ENCODE measurements at regions not wholly inside any gene's neighbourhood (a gene's known extent, or its start where the extent isn't known, plus 50 kb on each side); places are given as distances from the start of the nearest gene placed in this dataset.

DNA sequence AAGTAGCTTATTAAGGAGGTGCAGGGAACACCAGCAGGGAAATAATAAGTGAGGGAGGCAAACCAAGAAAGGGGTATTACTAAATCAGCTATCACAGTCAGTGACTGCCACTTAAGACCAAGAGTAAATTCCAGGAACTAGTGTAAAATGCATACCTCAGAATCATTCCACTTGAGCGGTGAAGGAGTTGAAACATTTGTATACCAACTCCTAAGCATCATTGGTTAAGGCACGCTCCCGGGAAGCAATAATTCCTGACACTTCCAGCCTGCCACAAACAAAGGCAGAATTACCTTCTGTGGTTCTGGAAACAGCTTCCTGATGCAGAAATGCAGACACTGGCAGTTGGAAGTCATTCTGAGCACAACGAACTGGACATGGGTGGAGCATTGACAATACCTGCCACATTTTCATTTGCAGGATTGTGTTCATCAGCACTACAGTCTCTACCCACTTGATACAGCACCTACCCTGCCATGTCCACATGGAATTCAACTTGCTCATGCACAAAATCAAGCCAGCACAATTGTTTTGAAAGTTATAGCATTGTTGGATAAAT, 82.1 kb downstream of the PPP1R2C start:
- no peak for TF ChIP-seq EZH2 (IDR thresholded peaks at IDR 0.05; ENCODE audit: low read length)
- TF ChIP-seq CTCF (optimal IDR thresholded peaks at IDR 0.05 in 1 of 3, IDR thresholded peaks at IDR 0.05 in 1 of 3, conservative IDR thresholded peaks at IDR 0.05 in 1 of 3; ENCODE audit: extremely low read depth in 1 of 3, insufficient read depth in 2 of 3, low read length in 3 of 3): no peak
- Histone ChIP-seq H3K9me3 (ENCODE audit: control insufficient read depth, low read depth, low read length) (no peaks in the 10 kb centered on the region), H3K9me1 (ENCODE audit: control insufficient read depth, extremely low read depth, insufficient read depth, low read length) (no peaks in the 10 kb centered on the region), H2AFZ (ENCODE audit: control insufficient read depth, low read length) (no peak overlapping the region), H3K9ac (ENCODE audit: control insufficient read depth, extremely low read depth, insufficient read depth, low read length) (no peak overlapping the region), H3K27me3 (ENCODE audit: control insufficient read depth, extremely low read depth, insufficient read depth, low read length) (no peaks in the 10 kb centered on the region), H3K27ac (ENCODE audit: control insufficient read depth, insufficient read depth, low read length) (no peak overlapping the region), H3K4me1 (ENCODE audit: control insufficient read depth, extremely low read depth, insufficient read depth, low read length) (no peaks in the 10 kb centered on the region), H3K36me3 (ENCODE audit: control insufficient read depth in 2 of 2, extremely low read depth in 1 of 2, insufficient read depth in 2 of 2, low read length in 2 of 2) (no peaks in the 10 kb centered on the region), H3K4me2 (ENCODE audit: control insufficient read depth, extremely low read depth, insufficient read depth, low read depth, low read length) (no peak overlapping the region), H3K79me2 (ENCODE audit: control insufficient read depth, insufficient read depth, low read length) (no peaks in the 10 kb centered on the region), H3K4me3 (ENCODE audit: control insufficient read depth in 2 of 3, extremely low read depth in 1 of 3, insufficient read depth in 2 of 3, low read depth in 1 of 3, low read length in 3 of 3) (no peak overlapping the region), H4K20me1 (ENCODE audit: control insufficient read depth, extremely low read depth, insufficient read depth, low read length) (no peaks in the 10 kb centered on the region)
- no peak for DNase-seq (ENCODE audit: low read depth, low spot score)
- dilution Hi-C loops (cut with MboI; ENCODE audit: extremely low pct_ligation_motif_present, low sequenced_read_pairs): no loop called here
- no peak for FAIRE-seq

DNA sequence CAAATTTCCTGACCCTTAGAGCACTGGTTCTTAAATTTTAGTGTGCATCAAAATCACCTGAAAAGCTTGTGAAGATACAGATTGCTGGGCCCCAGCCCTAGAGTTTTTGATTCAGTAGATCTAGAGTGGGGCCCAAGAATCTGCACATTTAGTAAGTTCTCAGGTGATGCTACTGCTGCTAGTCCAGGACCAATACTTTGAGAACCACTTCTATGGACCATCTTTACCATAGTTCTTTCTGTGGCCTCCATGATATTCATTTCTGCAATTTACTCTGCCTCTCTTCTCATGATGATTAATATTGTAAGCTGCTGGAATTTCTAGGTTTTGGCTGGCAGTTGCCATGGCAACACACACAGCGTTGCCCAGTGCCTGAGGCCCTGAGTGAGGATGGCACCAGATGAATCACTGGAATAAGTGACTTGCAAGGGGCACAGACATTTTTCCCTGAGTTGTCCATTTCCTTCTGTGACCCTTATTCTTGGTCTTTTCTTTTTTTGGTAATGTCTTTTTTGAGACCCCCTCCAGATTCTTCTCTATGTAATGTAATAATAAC, 83.6 kb downstream of the PPP1R2C start:
- DNase-seq (ENCODE audit: low read depth, low spot score) (no peak), FAIRE-seq (no peak)
- no peak overlapping the region for H3K4me2 ChIP-seq (ENCODE audit: control insufficient read depth, extremely low read depth, insufficient read depth, low read depth, low read length)
- H3K9me1 ChIP-seq (ENCODE audit: control insufficient read depth, extremely low read depth, insufficient read depth, low read length): no peaks in the 10 kb centered on the region
- H3K27ac ChIP-seq (ENCODE audit: control insufficient read depth, insufficient read depth, low read length): no peak overlapping the region
- H3K9ac ChIP-seq (ENCODE audit: control insufficient read depth, extremely low read depth, insufficient read depth, low read length): no peak overlapping the region
- H3K4me1 ChIP-seq (ENCODE audit: control insufficient read depth, extremely low read depth, insufficient read depth, low read length): no peaks in the 10 kb centered on the region
- no peak for TF ChIP-seq CTCF (optimal IDR thresholded peaks at IDR 0.05 in 1 of 3, IDR thresholded peaks at IDR 0.05 in 1 of 3, conservative IDR thresholded peaks at IDR 0.05 in 1 of 3; ENCODE audit: extremely low read depth in 1 of 3, insufficient read depth in 2 of 3, low read length in 3 of 3)
- TF ChIP-seq EZH2 (IDR thresholded peaks at IDR 0.05; ENCODE audit: low read length): no peak
- H2AFZ ChIP-seq (ENCODE audit: control insufficient read depth, low read length): no peak overlapping the region
- no peaks in the 10 kb centered on the region for H3K79me2 ChIP-seq (ENCODE audit: control insufficient read depth, insufficient read depth, low read length)
- dilution Hi-C loops (cut with MboI; ENCODE audit: extremely low pct_ligation_motif_present, low sequenced_read_pairs): no loop called here
- no peaks in the 10 kb centered on the region for H3K9me3 ChIP-seq (ENCODE audit: control insufficient read depth, low read depth, low read length)
- H3K4me3 ChIP-seq (ENCODE audit: control insufficient read depth in 2 of 3, extremely low read depth in 1 of 3, insufficient read depth in 2 of 3, low read depth in 1 of 3, low read length in 3 of 3): no peak overlapping the region
- H3K36me3 ChIP-seq (ENCODE audit: control insufficient read depth in 2 of 2, extremely low read depth in 1 of 2, insufficient read depth in 2 of 2, low read length in 2 of 2): no peaks in the 10 kb centered on the region
- no peaks in the 10 kb centered on the region for H3K27me3 ChIP-seq (ENCODE audit: control insufficient read depth, extremely low read depth, insufficient read depth, low read length)
- no peaks in the 10 kb centered on the region for H4K20me1 ChIP-seq (ENCODE audit: control insufficient read depth, extremely low read depth, insufficient read depth, low read length)

Data from keratinocyte (primary cell).